GM21786 (cell line): ENCODE measurements at regions not wholly inside any gene's neighbourhood (a gene's known extent, or its start where the extent isn't known, plus 50 kb on each side); places are given as distances from the start of the nearest gene placed in this dataset.

Source experiments
- ATAC-seq: cut with Tn5 transposase; IDR thresholded peaks from one replicate; pipeline ENCODE4 v1.9.1; 2021; ENCODE audit not compliant: unreplicated experiment

- ATAC-seq, result no peak
Measured at GRCh38 chr10:108812906-108813305, 1110.4 kb downstream of the XPNPEP1 start.

GRCh38 chr10:108812296-108812695 lies 1111.0 kb downstream of the XPNPEP1 start:
- ATAC-seq, result no peak

- ATAC-seq, result no peak
Measured at GRCh38 chr10:108808228-108808627, 1115.1 kb downstream of the XPNPEP1 start.

GRCh38 chr10:108801775-108802517 lies 1121.4 kb downstream of the XPNPEP1 start:
- no peak for ATAC-seq

- no peak for ATAC-seq
Measured at GRCh38 chr10:108801220-108801619, 1122.1 kb downstream of the XPNPEP1 start.

GRCh38 chr10:108797573-108797972 lies 1125.7 kb downstream of the XPNPEP1 start:
- no peak for ATAC-seq

- ATAC-seq, result no peak
Measured at GRCh38 chr10:108791794-108792474, 1131.4 kb downstream of the XPNPEP1 start.

- ATAC-seq, result no peak
Measured at GRCh38 chr10:108791030-108791429, 1132.3 kb downstream of the XPNPEP1 start.

GRCh38 chr10:108789919-108790318 lies 1133.4 kb downstream of the XPNPEP1 start:
- peak; percentile 73 for ATAC-seq

GRCh38 chr10:108789336-108789735 lies 1134.0 kb downstream of the XPNPEP1 start:
- ATAC-seq, result no peak

- no peak for ATAC-seq
Measured at GRCh38 chr10:108788891-108789290, 1134.4 kb downstream of the XPNPEP1 start.

- ATAC-seq, result no peak
Measured at GRCh38 chr10:108787932-108788331, 1135.4 kb downstream of the XPNPEP1 start.

- no peak for ATAC-seq
Measured at GRCh38 chr10:108785011-108785410, 1138.3 kb downstream of the XPNPEP1 start.

- no peak for ATAC-seq
Measured at GRCh38 chr10:108784534-108784933, 1138.8 kb downstream of the XPNPEP1 start.

- peak; percentile 75 for ATAC-seq
Measured at GRCh38 chr10:108783897-108784296, 1139.4 kb downstream of the XPNPEP1 start.

GRCh38 chr10:108782411-108782810 lies 1140.9 kb downstream of the XPNPEP1 start:
- no peak for ATAC-seq

GRCh38 chr10:108779501-108779900 lies 1143.8 kb downstream of the XPNPEP1 start:
- no peak for ATAC-seq

GRCh38 chr10:108775911-108776475 lies 1147.3 kb downstream of the XPNPEP1 start:
- no peak for ATAC-seq

- no peak for ATAC-seq
Measured at GRCh38 chr10:108771106-108771505, 1152.2 kb downstream of the XPNPEP1 start.

- no peak for ATAC-seq
Measured at GRCh38 chr10:108765794-108766193, 1157.5 kb downstream of the XPNPEP1 start.

- ATAC-seq, result no peak
Measured at GRCh38 chr10:108757946-108758345, 1165.4 kb downstream of the XPNPEP1 start.

GRCh38 chr10:108755646-108756045 lies 1167.7 kb downstream of the XPNPEP1 start:
- ATAC-seq, result no peak
